Fibroblast of skin of back (primary cell): ENCODE measurements at regions not wholly inside any gene's neighbourhood (a gene's known extent, or its start where the extent isn't known, plus 50 kb on each side); places are given as distances from the start of the nearest gene placed in this dataset.
A peak's percentile ranks its signal among the peaks of the same experiment; 100 is the strongest.

Source experiments
- DNase-seq: peaks from one replicate; pipeline ENCODE4 v3.0.0-alpha.2; 2013

DNA sequence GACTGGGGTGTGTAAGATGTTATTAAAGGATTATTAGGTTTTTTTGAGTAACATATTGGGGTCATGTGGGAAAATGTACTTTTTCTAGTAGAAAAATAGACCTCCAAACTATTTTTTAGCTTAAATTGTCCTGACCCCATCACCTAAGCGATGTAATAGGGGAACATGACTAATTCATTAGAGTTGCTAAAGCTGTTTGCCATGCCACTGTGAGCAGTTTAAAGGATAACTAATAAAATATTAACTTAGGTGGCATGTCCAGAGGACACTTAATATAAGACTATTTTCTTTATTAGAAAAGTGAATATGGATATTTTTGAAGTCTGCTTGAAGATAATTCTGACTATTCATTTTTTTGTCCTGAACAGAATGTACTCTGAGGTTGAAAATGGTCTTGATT lies 545.9 kb upstream of the BTBD3 start:
- DNase-seq, result no peak

GRCh38 chr20:11372876-11373790 lies 544.6 kb upstream of the BTBD3 start:
- no peak for DNase-seq

DNA sequence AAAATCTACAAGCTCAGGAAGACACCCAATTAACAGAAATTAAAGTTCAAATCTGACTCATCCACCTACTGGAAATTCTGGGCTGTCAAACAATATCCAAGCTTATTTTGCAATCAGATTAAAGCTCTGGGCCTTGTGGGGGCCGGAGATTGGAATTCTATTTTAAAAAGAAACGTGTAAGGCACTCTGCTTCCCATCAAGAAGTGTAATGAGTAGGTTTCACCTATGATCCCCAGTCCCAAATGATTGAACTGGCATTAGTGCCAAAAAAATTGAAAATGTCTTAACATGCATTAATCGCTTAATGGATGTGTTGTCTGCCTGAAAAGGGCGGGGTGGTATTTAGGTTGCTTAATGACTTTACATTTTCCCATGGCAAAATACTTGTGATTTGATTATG lies 542.4 kb upstream of the BTBD3 start:
- no peak for DNase-seq

- DNase-seq, result no peak
Measured at GRCh38 chr20:11375966-11376365, 541.7 kb upstream of the BTBD3 start.

GRCh38 chr20:11376420-11376819 lies 541.3 kb upstream of the BTBD3 start:
- no peak for DNase-seq

- peak; percentile 77 for DNase-seq
Measured at GRCh38 chr20:11376998-11377397, 540.7 kb upstream of the BTBD3 start.

GRCh38 chr20:11377761-11378160 lies 539.9 kb upstream of the BTBD3 start:
- no peak for DNase-seq

DNA sequence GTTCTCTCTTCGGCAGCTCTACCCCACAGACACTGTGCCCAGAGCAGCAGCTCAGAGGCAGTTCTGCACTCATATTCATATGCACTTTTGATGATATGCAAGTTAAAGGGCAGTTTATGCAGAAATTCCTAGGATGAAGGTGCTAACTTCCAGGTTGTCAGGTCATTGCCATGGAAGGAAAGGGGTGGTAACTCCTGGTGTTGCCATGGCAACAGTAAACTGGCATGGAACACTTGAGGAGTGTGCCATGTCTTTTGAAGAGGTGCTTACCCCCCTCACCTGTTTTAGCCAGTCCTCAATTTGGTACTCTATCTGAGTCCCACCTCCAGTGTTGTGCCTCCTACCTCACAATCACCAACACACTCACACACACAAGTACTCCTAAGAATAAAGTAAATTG lies 539.4 kb upstream of the BTBD3 start:
- DNase-seq, result no peak

GRCh38 chr20:11379257-11380011 lies 538.3 kb upstream of the BTBD3 start:
- peak; percentile 56 for DNase-seq

- DNase-seq, result no peak
Measured at GRCh38 chr20:11380283-11380682, 537.4 kb upstream of the BTBD3 start.

DNA sequence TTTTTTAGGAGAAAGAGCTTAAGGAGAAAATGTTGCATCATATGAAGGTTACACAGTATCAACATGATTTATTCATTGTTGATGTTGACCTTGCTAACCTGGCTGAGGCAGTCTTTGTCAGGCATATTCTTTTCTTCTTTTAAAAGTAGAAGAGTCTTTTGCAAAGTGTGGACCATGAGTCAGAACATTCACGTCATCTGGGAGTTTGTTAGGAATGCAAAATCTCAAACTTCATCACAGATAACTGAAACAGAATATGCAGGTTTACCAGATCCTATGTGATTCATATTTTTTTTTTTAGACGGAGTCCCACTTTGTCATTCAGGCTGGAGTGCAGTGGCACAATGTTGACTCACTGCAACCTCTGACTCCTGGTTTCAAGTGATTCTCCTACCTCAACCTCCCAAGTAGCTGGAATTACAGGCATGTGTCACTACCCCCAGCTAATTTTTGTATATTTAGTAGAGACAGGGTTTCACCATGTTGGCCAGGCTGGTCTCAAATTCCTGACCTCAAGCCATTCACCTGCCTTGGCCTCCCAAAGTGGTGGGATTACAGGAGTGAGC lies 530.4 kb upstream of the BTBD3 start:
- peak; percentile 82 for DNase-seq

DNA sequence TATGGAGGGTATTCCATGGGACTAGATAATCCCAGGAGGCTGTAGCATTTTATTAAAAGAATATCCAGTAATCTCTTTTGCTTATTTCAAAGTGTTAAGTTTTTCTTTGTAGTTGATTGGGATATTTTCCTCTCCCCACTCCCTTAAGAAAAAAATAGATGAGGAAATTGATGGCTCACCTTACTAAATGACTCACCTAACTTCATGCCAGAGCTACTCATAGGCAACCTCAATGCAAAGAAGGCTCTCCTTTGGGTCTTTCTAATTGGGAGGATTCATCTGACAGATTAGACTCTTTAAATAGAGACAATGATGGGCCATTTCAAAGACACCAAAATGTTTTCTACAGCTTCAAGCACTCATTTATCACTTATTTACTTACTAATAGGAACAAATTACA lies 528.5 kb upstream of the BTBD3 start:
- DNase-seq, result no peak

DNA sequence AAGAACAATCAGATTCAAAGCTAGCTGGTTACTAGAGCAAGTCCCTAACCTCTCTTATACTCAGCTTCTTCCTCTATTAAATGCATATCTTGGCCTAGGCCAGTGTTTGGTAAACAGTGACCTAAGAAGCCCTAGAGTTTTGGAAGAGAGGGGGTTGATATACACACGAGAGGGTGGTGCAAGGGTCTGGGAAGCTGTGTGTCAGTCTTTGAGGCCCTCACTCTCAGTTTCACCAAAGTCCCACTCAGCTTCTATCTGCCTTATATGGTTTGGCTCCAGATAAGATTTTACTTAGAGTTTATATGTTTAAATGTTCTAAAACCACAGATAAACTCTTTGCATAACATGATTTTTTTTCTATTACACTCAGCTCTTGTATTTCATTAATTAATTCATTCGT lies 526.1 kb upstream of the BTBD3 start:
- DNase-seq, result no peak

DNA sequence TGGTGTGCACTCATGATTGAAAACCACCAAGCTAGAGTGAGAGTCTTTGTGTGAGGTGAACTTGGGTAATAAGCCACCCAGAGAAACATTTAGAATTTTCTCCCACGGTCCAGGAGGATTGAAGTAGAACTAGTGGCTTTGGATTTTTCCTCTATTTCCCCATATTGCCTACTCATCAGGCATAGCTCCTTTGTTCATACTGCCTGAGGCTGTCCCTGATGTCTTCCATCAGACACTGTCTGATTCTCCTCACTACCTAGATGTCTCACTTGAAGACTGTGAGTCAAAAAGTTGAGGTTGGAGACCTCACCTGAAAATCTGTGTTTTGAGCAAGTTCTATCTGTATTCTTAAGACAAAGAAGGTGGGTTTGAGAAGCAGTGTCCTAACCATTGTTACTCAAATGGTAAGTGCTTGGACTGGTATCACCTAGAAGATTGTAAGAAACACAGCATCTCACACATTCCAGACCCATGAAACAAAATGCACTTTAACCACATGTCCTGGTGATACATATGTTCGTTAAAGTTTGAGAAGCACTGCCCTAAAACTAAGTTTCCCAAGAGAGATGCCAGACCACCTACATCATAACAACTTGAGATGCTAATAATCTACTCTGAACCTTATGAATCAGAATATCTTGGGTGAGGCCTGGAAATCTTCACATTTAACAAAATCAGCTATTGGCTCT lies 523.4 kb upstream of the BTBD3 start:
- DNase-seq, result peak; percentile 82

DNA sequence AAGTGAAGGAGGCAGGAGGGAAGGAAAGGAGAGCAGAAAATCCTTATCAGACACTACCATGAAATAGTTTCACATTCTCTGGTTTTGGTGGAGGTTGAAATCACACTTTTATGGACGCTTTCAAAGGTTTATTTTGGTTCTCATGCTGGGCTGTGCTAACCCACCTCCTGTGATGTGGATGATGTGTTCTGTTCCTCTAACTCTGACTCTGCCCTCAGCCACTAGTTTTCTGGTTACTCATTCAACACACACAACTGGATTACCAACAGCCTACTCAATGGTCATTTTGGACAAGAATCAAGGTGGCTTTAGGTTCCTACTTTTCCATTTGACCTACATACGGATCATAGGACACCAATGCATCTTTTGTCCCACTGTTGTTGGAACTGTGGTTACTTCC lies 522.1 kb upstream of the BTBD3 start:
- DNase-seq, result peak; percentile 6

- DNase-seq, result no peak
Measured at GRCh38 chr20:11401988-11402387, 515.7 kb upstream of the BTBD3 start.

DNA sequence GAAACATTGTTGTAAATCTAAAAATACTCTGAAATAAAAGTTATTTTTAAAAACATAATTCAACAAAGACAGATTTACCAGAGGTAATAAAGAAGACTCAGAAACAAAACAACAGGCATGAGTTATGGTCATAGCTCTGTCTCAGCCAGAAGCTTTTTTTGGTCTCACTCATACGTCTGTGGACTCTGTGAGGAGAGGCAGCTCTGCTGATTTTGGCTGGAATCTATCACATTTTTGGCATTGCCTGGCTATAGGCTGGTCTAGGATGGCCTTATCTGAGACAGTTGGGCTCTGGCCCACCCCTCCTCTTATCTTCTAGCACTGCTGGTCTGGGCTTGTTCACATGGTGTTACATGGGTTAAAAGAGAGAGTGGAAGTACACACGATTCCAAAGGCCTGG lies 514.0 kb upstream of the BTBD3 start:
- peak; percentile 68 for DNase-seq

DNA sequence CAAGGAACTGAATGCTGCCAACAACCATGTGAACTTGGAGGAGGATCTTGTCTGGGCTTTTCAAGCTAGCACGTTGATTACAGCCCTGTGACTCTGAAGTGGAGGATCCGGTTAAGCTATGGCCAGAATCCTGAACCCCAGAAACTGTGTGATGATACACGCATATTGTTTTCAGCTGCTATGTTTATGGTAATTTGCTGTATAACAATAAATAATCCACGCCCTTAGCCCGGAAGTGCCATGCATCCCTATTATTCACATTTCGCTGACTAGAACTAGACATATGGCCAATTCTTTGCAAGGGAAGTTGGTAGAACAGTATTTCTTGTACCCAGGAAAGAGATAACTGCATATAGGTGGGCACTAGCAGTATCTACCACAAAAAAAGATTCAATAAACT lies 510.8 kb upstream of the BTBD3 start:
- DNase-seq, result no peak

DNA sequence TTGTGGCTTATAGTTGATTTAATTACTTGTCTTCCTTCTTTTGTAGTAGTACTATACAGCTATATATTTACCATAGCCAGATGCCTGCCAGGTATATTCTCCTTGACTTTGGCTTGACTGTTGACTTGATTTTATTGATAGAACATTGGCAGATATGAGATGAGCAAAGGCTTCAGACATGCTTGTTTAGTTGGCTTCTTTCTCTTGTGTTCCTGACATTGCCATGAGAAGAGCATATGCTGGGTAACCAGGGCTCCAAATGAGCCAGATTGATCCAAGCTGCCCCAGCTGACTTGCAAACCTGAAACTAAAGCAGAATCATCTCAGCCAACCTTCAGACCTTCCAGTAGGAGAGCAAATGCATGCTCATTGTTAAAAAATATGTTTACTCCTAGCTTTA lies 508.1 kb upstream of the BTBD3 start:
- DNase-seq, result no peak

GRCh38 chr20:11411765-11412164 lies 505.9 kb upstream of the BTBD3 start:
- DNase-seq, result no peak

DNA sequence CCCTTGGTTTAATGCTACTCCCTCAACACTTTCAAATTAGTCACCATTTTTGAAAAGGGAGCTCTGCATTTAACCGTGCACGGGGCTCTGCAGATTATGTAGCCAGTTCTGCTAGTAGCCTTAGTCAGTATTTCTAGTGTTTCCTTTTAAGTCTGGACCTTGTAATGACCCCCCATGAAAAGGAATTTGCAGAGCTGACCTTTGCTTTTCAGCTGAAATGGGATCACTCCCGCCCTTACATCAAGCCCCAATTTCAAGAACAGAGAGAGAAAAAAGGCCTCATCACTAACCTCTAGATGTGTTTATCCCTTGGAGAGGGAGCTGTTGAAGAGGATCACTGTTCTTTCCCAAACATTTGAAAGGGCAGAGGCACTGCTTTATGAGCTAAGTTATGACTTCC lies 490.7 kb upstream of the BTBD3 start:
- no peak for DNase-seq

DNA sequence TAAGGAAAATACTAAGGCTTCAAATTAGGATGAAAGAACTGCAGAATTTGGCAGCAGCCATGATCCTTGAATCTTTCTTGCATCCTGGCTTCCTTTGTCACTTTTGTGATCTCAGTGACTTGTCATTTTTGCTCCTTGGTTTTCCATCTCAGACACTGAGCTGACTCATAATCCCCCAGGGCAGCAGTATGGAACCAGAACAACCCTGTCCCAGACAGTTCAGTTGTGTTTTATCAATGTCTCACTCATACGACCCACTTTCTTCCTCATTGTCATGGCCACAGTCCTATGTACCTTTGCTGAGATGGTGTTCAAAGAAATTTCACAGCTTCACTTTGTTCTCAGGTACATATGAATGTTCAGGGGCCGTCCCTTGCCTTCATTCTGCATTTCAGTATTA lies 488.5 kb upstream of the BTBD3 start:
- DNase-seq, result peak; percentile 80

GRCh38 chr20:11429889-11430519 lies 487.7 kb upstream of the BTBD3 start:
- DNase-seq, result no peak
